HG03460 (cell line): ENCODE measurements at regions not wholly inside any gene's neighbourhood (a gene's known extent, or its start where the extent isn't known, plus 50 kb on each side); places are given as distances from the start of the nearest gene placed in this dataset.
A peak's percentile ranks its signal among the peaks of the same experiment; 100 is the strongest.

ENCODE experiments used
- ATAC-seq: cut with Tn5 transposase; IDR thresholded peaks from one replicate; pipeline ENCODE4 v1.9.1; 2021; ENCODE audit not compliant: unreplicated experiment

DNA sequence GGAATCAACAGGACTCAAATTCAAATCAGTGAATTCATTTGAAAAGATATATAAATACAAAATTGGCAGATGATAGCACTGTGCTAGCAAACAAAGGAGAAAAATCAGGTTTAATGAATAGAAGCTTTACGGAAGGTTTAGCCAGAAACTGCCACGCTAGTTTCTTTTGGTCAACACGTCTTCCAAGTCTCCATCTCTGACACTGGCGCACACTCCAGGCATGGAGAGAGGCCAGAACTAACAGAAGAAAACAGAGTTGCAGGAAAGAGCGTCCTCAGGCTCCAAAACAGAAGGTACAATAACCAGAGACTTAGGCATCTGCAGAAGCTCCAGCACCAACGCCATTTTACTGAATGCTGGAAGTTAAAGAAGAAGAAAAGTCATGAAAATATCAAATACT is 497.3 kb upstream of the FRG1 start:
- no peak for ATAC-seq

DNA sequence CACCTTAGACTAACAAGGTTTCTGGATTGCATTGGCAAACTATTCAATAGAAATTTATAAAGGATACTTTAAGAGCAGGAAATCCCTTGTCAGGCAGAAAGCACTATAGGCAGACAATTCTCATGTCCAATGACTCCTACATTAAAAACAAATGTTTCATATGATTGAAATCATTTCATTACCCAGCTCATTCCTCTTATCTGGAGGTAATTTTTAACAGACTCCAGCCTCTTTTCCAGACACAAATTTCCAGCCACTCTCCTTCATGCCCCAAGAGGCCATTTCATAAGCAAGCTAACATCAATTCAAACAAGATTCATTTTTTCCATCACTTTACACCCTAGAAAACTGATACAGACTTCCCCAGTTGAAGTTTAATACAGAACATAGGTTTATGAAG is 495.1 kb upstream of the FRG1 start:
- ATAC-seq, result no peak

DNA sequence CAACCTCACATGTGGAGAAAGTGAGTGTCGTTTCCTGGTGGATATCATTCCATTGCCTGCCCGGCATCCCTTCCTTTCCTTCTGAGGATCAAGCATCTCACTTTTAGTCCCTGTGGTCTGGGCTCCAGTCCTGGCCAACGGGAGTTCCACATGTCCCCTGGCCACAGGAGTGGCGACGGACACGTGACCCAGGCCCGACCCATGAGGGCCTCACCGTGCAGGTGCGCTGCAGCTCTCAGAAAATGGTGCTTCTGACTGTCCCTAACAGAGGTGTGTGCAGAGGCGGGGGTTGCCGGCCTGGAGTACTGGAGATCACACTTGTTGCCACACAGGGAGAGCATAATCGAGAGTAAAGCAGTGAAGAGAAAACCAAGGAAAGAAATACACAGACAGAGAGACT is 476.9 kb upstream of the FRG1 start:
- no peak for ATAC-seq

DNA sequence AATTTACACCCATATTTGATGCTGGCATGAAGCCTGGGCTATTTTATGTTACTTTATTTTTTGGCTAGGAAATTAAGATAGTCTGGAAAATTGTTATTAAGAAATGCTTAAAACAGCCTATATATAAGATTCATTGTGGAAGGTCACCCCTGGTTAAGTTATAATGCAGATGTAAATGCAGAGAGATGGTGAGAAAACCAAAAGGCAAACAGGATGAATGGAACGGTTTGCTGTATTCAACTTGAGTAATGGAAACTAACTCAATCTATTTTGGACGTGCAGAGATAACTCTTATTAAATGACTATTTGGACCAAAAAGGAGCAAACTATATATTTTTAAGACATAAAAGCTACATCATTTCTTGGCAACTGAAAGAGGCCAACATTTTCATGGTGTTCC is 446.3 kb upstream of the FRG1 start:
- ATAC-seq, result no peak

DNA sequence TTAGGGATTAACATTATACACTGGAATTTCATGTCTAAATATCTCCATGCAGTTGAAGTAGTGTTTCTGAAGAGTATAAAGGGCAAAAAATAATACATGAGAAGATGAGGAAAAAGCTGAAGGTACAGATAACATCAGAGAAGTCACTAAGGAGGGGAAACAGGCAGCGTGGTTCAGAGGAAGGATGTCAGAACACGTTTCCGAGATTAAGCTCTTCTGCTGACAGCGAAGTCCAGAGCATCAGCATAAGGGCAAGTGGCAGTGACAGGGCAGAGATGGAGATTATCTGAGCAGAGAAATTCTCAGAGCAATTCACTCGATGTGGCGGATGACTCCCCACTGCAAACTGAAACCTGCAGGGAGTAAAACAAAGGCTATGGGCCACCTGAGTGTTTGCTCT is 443.2 kb upstream of the FRG1 start:
- ATAC-seq, result no peak

DNA sequence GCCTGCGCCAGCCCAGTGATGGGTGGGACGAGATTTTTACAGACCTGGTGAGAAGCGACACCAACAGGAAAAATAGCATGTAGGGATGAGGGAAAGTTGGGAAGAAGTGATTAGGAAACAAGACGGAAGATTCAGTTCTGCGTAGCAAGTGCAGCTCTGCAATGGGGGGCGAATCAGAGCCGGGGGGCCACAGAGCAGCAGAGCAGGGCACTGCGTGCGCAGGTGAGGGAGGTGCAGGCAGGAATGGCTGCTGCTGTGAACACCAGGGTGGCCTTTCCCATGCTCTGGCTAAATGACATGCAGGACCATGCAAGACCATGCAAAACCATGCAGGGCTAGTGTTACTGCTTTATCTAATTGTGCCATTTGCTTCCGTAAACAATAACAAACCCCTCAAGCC is 442.7 kb upstream of the FRG1 start:
- no peak for ATAC-seq

DNA sequence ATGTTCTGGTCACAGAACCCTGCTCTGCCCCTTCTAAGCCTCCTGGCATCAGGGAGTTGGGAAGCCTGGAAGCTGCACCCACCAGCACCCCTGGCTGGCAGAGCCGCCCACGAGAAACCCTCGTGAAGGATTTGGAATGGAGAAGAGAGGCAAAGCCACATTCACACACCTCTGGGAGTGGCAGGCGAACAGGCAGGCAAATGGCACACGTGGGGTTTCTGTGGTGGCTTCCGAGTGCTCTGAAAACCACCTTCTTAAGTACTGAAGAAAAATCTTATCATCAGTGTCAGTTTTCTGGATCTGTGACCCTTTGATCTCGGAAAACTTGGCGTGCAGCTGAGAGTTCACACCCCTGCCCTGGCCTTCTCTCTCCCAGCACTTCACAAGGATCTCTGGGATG is 442.2 kb upstream of the FRG1 start:
- no peak for ATAC-seq

DNA sequence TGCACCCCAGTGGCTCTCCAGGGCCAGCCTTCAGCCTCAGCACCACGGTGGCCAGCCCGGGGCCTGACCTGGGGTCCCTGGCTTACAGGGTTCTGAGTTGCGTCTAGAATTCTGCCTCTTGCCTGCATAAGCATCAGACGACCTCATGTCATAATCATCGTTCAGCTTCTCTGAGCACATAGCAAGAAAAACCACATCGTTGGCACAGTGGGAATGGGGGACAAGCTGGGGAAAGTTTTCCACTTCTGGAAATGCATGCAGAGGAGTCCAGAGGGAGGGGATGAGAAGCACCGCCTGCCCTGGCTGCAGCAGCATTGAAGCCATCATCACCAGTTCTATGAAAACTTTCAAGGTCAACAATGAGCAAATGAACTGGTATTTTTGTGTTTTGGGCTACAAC is 441.0 kb upstream of the FRG1 start:
- no peak for ATAC-seq

DNA sequence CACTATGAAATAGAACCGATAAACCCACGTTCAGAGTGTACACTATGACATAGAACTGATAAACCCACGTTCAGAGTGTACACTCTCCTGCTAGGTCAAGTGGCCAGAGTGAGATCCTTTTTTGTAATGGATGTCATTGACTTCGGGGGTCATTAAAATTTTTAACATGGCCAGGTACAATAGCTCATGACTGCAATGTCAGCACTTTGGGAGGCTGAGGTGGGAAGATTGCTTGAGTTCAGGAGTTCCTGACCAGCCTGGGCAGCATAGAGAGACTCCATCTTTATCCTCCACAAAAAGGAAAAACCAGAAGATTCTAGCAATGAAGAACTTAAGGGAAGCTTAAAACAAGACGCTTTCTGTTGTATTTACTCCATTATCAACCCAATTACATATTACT is 439.7 kb upstream of the FRG1 start:
- no peak for ATAC-seq

DNA sequence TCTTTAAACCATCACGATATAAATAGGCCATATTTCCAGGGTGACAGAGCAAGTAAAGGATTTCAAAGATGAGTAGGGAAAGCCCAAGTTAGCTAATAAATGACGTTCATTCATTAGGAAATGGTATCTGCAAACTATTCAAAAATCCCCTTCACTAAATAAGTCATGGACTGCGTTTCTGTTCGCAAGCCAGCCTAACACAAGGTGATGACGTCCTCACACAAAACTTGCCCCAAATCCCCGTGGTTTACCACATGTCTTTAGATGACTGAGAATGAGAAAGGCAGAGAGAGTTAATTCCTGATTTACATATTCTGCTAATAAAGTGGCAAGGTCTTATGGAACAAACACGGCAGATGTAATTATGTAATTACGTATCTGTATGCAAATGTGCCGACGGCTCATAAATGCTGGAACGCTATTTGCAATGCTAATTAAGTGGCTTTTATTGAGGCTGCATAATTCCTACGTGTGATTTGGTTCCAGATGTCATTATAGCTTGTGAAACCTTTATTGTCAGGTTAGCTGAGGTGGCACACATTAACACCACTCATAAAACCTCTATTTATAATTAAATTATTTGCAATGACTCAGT is 437.7 kb upstream of the FRG1 start:
- ATAC-seq, result peak; percentile 67

DNA sequence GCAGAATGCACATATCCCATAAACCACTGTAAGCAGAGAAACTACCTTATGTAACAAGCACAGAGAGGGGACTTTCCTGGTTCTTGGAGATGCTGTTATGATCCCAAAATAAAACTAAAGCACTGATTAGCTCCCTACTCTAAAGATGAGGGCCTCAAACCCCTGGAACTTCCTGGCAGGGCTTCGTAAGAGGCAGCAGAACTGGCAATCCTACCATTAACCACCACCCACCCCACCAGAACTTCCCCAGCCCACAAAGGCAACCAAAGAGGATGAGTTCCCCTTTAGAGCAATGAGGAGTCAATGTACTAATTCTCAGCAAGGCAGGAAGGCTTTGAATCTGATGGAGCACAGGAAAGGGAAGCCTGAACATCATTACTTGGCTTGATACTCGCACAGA is 436.5 kb upstream of the FRG1 start:
- ATAC-seq, result no peak

DNA sequence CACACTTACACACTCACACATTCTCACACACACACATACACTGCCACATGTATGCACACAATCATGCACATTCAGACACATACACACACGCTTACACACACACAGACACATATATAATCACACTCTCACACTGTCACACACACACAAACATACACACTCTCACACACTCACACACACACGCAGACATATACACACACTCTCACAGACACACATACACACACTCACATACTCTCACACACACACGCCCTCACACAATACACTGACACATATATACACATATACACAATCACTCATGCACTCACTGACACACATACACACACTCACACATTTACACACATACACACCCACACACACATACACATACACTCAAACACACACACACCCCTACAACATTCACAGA is 435.3 kb upstream of the FRG1 start:
- ATAC-seq, result no peak

DNA sequence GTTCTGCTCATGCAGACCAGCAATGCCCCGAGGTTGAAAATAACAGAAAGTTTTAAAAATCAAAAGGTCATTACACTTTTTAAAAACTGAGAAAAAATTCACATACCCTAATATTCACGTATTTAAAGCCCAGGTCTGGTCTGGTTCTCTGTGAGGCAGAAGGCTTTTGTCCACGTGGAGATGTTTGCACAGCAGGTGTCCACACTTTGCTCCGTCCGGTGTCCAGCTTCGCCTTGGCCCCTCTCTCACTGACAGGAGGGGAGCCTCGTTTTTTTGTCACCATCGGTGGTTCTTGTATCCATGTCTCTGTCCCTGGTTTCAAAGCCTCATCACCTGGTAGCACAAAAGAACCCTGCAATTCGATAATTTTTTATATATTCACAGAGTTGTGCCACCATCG is 434.6 kb upstream of the FRG1 start:
- ATAC-seq, result no peak

DNA sequence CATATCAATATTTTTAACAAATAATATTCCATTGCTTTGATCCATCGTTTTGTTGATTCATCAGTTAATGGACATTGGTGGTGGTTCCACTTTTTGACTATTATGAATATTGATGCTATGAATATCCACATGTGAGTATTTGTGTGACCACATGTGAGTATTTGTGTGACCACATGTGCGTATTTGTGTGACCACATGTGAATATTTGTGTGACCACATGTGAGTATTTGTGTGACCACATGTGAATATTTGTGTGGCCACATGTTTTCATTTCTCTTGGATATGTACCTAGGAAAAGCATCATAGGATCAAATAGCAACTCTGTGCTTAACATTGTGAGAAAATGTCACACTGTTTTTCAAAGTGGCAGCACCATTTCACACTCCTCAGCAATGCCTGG is 433.6 kb upstream of the FRG1 start:
- ATAC-seq, result no peak

DNA sequence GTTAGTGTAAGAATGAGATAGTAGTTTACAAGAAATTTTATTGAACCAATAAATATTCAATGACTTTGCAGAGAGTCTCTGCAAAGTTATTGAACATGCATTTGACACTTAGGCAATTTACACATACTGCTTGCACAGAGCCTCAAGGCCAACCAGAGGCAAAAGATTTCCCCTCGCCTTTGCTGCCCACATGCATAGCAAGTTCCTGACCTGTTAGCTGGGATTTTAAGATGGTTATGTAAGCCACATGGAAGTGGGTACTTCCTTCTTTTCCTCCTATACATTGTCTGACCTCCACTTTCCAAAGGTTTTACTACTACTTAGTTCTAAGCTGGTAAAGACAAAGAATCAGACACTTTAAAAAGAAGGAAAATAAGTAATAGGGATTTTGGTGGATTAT is 430.1 kb upstream of the FRG1 start:
- ATAC-seq, result no peak

DNA sequence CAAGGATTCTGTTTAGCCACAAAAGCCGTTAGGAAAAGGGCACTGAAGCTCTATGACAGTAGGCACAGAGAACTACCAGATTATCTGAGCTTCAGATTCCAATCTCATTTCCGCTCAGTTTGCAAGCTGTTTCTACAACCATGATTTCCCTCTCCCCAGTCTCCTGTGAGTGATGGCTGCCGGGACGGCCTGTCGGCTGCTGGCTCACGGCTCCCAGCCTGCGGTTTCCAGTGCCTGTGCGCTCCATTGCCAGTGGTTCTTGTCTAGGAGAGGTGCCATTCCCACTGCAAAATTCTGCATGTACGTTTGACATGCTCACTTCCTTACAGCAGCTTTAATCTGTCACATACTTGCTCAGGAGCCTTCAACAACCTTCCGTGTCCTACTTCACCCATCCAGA is 429.1 kb upstream of the FRG1 start:
- ATAC-seq, result no peak

DNA sequence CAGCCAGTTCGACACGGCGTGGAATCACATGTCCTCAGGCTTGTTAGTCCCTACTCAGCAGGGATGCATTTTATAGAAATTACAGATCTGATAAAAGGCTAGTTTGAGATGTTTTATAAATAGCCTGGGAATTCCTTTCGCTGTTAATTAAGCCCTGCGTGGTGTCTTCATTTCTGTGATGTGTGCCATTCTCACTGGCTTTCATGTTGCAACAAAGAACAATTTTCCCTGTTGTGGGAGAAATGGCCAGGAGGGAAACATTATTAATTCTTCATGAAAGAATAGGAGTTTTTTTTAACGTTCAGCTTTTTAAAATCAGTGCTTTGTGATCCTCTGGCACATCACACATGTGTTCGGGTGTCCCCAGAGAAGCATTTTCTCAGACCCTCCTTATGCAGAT is 427.3 kb upstream of the FRG1 start:
- ATAC-seq, result no peak

DNA sequence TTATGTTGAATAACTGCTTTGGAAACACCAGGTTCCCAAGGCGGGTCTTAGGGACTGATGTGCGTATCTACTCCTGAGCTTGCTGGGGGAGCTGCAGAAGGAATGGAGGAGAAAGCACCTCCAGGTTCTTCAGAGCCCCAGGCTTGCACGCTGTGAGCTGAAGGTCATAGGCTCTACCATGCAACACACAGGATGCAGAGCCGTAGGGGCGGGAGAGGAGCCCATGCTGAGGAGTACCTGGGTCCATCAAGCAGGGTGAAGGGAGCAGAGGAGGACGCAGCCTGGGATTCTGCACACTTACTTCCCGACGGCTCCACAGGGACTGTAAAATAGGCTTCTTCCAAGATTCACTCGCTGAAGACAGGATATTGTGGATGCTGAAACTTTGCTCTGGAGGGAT is 426.5 kb upstream of the FRG1 start:
- no peak for ATAC-seq

DNA sequence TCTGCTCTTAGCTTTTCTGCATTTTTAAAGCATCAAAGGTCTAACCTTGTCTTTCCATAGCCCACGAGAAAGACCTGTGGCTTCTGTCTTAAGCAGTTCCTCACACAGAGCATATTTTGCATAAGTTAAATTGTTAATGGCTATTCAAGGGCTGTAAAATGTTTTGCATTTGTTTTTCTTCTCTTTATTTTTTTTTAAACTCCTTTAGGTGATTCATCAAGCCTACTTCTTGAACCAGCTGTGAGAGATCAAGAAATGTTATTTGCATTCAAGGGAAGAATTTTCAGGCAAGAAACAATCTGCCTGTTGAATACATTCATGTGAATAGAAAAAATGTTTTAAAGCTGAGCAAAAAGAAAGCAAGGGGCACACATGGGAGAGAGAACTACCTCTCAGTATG is 423.8 kb upstream of the FRG1 start:
- no peak for ATAC-seq

DNA sequence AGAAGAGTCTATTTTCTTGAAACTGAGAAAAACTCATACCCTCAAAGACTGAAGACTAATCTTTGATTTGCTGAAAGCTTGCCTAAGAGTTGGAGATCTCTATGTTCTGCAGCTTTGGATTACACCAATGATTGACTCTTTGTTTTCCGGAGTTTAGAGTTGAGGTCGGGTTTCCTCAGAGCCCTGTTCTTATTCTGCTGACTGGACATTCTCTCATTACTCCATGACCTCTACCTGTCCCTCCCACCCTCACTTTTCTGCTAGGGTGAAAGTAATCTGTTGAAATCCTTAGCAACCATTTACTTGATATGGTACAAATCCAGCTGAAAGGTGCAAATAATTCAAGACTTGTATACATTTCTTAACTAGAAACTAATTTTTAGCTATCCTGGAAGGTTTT is 421.5 kb upstream of the FRG1 start:
- no peak for ATAC-seq

DNA sequence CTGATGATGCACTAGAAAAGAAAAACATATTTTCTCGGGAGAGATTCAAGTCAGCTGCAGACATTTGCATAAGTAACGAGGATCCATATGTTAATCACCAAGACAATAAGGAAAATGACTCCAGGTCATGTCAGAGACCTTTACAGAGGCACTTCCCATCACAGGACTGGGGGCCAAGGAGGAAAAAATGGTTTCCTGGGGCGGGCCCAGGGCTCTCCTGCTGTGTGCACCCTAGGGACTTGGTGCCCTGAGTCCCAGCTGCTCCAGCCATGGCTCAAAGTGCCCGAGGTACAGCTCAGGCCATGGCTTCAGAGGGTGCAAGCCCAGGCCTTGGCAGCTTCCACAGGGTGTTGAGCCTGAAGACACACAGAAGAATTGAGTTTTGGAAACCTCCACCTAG is 415.4 kb upstream of the FRG1 start:
- ATAC-seq, result no peak

DNA sequence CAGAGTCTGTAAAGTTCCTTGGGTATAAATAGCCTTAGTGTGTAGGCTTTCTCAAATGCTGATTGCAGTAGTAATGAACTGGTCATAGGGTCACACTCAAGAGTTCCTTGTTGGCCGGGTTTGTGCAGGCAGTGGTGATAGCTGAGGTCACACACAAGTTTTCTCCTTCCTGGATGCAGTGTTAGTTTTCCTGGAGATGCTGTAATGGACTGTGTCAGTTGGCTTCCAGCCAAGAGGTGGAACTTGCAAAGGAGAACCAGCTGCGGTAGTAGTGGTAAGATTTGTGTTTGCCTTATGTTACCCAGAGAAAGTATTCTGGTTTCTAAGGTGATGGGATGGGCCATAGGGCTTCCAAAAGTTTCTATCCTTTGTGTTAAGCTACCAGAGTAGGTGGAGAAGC is 409.8 kb upstream of the FRG1 start:
- no peak for ATAC-seq

DNA sequence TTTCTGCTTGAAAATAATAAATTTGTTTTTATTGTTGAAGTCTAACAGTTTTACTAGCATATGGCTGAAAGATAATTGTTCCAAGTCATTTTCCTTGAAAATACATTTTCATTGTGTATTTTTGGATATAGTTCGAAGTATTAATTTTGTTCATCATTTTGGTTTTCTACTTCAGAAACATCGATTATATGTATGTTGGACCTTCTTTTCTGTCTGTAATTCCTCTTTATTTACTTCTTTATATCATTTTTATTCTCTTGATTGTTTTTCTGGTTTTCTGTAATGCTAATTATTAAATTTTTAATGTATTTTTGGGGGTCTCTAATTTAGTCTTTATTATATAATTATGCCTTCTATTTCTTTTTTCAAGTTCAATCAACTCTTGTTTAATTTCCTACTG is 407.1 kb upstream of the FRG1 start:
- no peak for ATAC-seq

DNA sequence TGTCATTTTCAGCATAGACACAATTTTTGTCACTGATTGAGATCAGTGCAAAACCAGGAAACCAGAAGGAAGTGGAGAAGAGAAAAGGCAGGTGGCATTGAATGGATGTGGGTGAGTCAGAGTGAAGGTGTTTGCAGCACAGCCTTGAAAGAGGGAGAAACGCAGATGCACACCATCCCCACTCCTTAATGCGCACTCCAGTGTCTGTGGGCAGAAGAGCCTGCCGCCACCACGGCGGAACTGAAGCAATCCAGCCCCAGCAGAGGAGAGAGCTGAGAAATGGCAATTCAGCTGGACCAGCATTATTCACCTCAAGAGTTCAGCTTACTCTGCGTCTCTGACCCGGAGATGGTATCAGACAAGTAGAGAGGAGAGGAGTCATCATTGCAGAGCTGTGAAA is 393.1 kb upstream of the FRG1 start:
- no peak for ATAC-seq
